ENCODE measurements at regions not wholly inside any gene's neighbourhood (a gene's known extent, or its start where the extent isn't known, plus 50 kb on each side); places are given as distances from the start of the nearest gene placed in this dataset.

GRCh38 chr15:91716536-91716935, 137.0 kb upstream of the SLCO3A1 start:
- no peak for TF ChIP-seq POLR2A (IDR thresholded peaks at IDR 0.05)
- TF ChIP-seq, protein P1, sequence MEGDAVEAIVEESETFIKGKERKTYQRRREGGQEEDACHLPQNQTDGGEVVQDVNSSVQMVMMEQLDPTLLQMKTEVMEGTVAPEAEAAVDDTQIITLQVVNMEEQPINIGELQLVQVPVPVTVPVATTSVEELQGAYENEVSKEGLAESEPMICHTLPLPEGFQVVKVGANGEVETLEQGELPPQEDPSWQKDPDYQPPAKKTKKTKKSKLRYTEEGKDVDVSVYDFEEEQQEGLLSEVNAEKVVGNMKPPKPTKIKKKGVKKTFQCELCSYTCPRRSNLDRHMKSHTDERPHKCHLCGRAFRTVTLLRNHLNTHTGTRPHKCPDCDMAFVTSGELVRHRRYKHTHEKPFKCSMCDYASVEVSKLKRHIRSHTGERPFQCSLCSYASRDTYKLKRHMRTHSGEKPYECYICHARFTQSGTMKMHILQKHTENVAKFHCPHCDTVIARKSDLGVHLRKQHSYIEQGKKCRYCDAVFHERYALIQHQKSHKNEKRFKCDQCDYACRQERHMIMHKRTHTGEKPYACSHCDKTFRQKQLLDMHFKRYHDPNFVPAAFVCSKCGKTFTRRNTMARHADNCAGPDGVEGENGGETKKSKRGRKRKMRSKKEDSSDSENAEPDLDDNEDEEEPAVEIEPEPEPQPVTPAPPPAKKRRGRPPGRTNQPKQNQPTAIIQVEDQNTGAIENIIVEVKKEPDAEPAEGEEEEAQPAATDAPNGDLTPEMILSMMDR (IDR thresholded peaks at IDR 0.05) = no peak

Measured in heart left ventricle (tissue), 13 donors.